ENCODE measurements at regions not wholly inside any gene's neighbourhood (a gene's known extent, or its start where the extent isn't known, plus 50 kb on each side); places are given as distances from the start of the nearest gene placed in this dataset.

DNA sequence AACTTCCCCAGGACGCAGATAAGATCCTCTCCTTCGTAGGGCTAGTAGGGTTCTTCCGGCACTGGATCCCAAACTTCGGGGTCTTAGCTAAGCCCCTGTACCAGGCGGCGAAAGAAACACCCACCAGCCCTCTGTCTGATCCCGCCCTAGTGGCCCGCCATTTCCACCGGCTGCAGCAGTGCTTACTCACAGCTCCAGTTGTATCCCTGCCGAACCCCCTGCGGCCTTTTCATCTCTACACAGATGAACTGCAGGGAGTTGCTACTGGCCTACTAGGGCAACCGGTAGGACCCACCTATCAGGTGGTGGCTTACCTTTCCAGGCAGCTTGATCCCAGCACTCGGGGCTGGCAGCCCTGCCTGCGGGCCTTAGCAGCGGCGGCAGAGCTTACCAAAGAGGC lies 961.2 kb downstream of the RPA4 start:
- Histone ChIP-seq H3K36me3 (ENCODE audit: control insufficient read depth in 2 of 2, extremely low read depth in 1 of 2, insufficient read depth in 2 of 2, low read length in 2 of 2) (no peaks in the 10 kb centered on the region), H3K4me1 (ENCODE audit: control insufficient read depth, extremely low read depth, insufficient read depth, low read length) (no peaks in the 10 kb centered on the region), H3K4me3 (ENCODE audit: control insufficient read depth in 2 of 3, extremely low read depth in 1 of 3, insufficient read depth in 2 of 3, low read depth in 1 of 3, low read length in 3 of 3) (no peak overlapping the region), H4K20me1 (ENCODE audit: control insufficient read depth, extremely low read depth, insufficient read depth, low read length) (no peaks in the 10 kb centered on the region), H3K9me1 (ENCODE audit: control insufficient read depth, extremely low read depth, insufficient read depth, low read length) (no peaks in the 10 kb centered on the region), H2AFZ (ENCODE audit: control insufficient read depth, low read length) (no peak overlapping the region), H3K4me2 (ENCODE audit: control insufficient read depth, extremely low read depth, insufficient read depth, low read depth, low read length) (no peak overlapping the region), H3K9ac (ENCODE audit: control insufficient read depth, extremely low read depth, insufficient read depth, low read length) (no peak overlapping the region), H3K79me2 (ENCODE audit: control insufficient read depth, insufficient read depth, low read length) (no peaks in the 10 kb centered on the region), H3K9me3 (ENCODE audit: control insufficient read depth, low read depth, low read length) (peaks cover 2% of the 10 kb centered on the region), H3K27me3 (ENCODE audit: control insufficient read depth, extremely low read depth, insufficient read depth, low read length) (no peaks in the 10 kb centered on the region), H3K27ac (ENCODE audit: control insufficient read depth, insufficient read depth, low read length) (no peak overlapping the region)
- FAIRE-seq: no peak
- TF ChIP-seq EZH2 (IDR thresholded peaks at IDR 0.05; ENCODE audit: low read length): no peak
- dilution Hi-C loops (cut with MboI; ENCODE audit: extremely low pct_ligation_motif_present, low sequenced_read_pairs): no loop called here
- DNase-seq (ENCODE audit: low read depth, low spot score): no peak

DNA sequence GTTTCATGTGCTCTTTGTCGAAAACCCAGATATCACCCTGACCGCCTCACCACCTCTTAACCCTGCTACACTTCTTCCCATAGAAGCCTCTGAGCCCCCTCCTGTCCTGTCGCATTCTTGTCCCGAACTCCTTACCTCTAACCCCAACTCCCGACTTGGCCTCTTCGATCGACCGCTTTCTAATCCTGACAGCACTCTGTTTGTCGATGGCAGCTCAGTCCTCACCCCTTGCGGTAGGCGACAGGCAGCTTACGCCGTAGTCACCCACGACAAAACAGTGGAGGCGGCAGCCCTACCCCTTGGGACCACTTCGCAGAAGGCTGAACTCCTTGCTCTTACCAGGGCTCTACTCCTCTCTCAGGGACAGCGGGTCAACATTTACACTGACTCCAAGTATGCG lies 961.7 kb downstream of the RPA4 start:
- no peaks in the 10 kb centered on the region for H3K27me3 ChIP-seq (ENCODE audit: control insufficient read depth, extremely low read depth, insufficient read depth, low read length)
- DNase-seq (ENCODE audit: low read depth, low spot score) (no peak), FAIRE-seq (no peak)
- no peak overlapping the region for H2AFZ ChIP-seq (ENCODE audit: control insufficient read depth, low read length)
- no peak for TF ChIP-seq EZH2 (IDR thresholded peaks at IDR 0.05; ENCODE audit: low read length)
- dilution Hi-C loops (cut with MboI; ENCODE audit: extremely low pct_ligation_motif_present, low sequenced_read_pairs): no loop called here
- H3K4me2 ChIP-seq (ENCODE audit: control insufficient read depth, extremely low read depth, insufficient read depth, low read depth, low read length): no peak overlapping the region
- H3K36me3 ChIP-seq (ENCODE audit: control insufficient read depth in 2 of 2, extremely low read depth in 1 of 2, insufficient read depth in 2 of 2, low read length in 2 of 2): no peaks in the 10 kb centered on the region
- no peak overlapping the region for H3K9ac ChIP-seq (ENCODE audit: control insufficient read depth, extremely low read depth, insufficient read depth, low read length)
- no peak overlapping the region for H3K4me3 ChIP-seq (ENCODE audit: control insufficient read depth in 2 of 3, extremely low read depth in 1 of 3, insufficient read depth in 2 of 3, low read depth in 1 of 3, low read length in 3 of 3)
- H3K4me1 ChIP-seq (ENCODE audit: control insufficient read depth, extremely low read depth, insufficient read depth, low read length): no peaks in the 10 kb centered on the region
- no peaks in the 10 kb centered on the region for H4K20me1 ChIP-seq (ENCODE audit: control insufficient read depth, extremely low read depth, insufficient read depth, low read length)
- H3K9me1 ChIP-seq (ENCODE audit: control insufficient read depth, extremely low read depth, insufficient read depth, low read length): no peaks in the 10 kb centered on the region
- peaks cover 2% of the 10 kb centered on the region for H3K9me3 ChIP-seq (ENCODE audit: control insufficient read depth, low read depth, low read length)
- no peaks in the 10 kb centered on the region for H3K79me2 ChIP-seq (ENCODE audit: control insufficient read depth, insufficient read depth, low read length)
- H3K27ac ChIP-seq (ENCODE audit: control insufficient read depth, insufficient read depth, low read length): no peak overlapping the region

DNA sequence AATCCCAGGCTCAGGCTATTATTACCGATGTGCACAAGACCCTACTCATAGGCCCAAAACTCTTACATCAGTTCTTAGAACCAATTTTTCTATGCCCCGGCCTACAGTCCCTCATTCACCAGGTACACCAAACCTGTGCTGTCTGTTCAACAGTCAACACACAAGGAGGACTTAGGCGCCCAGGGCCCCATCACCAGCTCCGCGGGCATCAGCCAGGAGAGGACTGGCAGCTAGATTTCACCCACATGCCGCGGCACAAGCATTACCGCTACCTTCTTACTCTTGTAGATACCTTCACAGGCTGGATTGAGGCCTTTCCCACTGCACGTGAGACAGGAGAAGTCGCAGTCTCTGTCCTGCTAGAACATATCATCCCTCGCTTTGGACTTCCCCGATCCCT lies 962.5 kb downstream of the RPA4 start:
- Histone ChIP-seq H3K27ac (ENCODE audit: control insufficient read depth, insufficient read depth, low read length) (no peak overlapping the region), H3K9me1 (ENCODE audit: control insufficient read depth, extremely low read depth, insufficient read depth, low read length) (no peaks in the 10 kb centered on the region), H3K27me3 (ENCODE audit: control insufficient read depth, extremely low read depth, insufficient read depth, low read length) (no peaks in the 10 kb centered on the region), H3K79me2 (ENCODE audit: control insufficient read depth, insufficient read depth, low read length) (no peaks in the 10 kb centered on the region), H3K4me1 (ENCODE audit: control insufficient read depth, extremely low read depth, insufficient read depth, low read length) (no peaks in the 10 kb centered on the region), H3K9ac (ENCODE audit: control insufficient read depth, extremely low read depth, insufficient read depth, low read length) (no peak overlapping the region), H2AFZ (ENCODE audit: control insufficient read depth, low read length) (no peak overlapping the region), H3K4me2 (ENCODE audit: control insufficient read depth, extremely low read depth, insufficient read depth, low read depth, low read length) (no peak overlapping the region), H3K9me3 (ENCODE audit: control insufficient read depth, low read depth, low read length) (peaks cover 2% of the 10 kb centered on the region), H4K20me1 (ENCODE audit: control insufficient read depth, extremely low read depth, insufficient read depth, low read length) (no peaks in the 10 kb centered on the region), H3K36me3 (ENCODE audit: control insufficient read depth in 2 of 2, extremely low read depth in 1 of 2, insufficient read depth in 2 of 2, low read length in 2 of 2) (no peaks in the 10 kb centered on the region), H3K4me3 (ENCODE audit: control insufficient read depth in 2 of 3, extremely low read depth in 1 of 3, insufficient read depth in 2 of 3, low read depth in 1 of 3, low read length in 3 of 3) (no peak overlapping the region)
- dilution Hi-C loops (cut with MboI; ENCODE audit: extremely low pct_ligation_motif_present, low sequenced_read_pairs): no loop called here
- no peak for DNase-seq (ENCODE audit: low read depth, low spot score)
- no peak for TF ChIP-seq EZH2 (IDR thresholded peaks at IDR 0.05; ENCODE audit: low read length)
- TF ChIP-seq, protein P1, sequence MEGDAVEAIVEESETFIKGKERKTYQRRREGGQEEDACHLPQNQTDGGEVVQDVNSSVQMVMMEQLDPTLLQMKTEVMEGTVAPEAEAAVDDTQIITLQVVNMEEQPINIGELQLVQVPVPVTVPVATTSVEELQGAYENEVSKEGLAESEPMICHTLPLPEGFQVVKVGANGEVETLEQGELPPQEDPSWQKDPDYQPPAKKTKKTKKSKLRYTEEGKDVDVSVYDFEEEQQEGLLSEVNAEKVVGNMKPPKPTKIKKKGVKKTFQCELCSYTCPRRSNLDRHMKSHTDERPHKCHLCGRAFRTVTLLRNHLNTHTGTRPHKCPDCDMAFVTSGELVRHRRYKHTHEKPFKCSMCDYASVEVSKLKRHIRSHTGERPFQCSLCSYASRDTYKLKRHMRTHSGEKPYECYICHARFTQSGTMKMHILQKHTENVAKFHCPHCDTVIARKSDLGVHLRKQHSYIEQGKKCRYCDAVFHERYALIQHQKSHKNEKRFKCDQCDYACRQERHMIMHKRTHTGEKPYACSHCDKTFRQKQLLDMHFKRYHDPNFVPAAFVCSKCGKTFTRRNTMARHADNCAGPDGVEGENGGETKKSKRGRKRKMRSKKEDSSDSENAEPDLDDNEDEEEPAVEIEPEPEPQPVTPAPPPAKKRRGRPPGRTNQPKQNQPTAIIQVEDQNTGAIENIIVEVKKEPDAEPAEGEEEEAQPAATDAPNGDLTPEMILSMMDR (optimal IDR thresholded peaks at IDR 0.05 in 1 of 3, IDR thresholded peaks at IDR 0.05 in 1 of 3, conservative IDR thresholded peaks at IDR 0.05 in 1 of 3; ENCODE audit: extremely low read depth in 1 of 3, insufficient read depth in 2 of 3, low read length in 3 of 3): no peak
- no peak for FAIRE-seq

Measured in keratinocyte (primary cell).